ENCODE measurements at regions not wholly inside any gene's neighbourhood (a gene's known extent, or its start where the extent isn't known, plus 50 kb on each side); places are given as distances from the start of the nearest gene placed in this dataset.
A peak's percentile ranks its signal among the peaks of the same experiment; 100 is the strongest.

DNA sequence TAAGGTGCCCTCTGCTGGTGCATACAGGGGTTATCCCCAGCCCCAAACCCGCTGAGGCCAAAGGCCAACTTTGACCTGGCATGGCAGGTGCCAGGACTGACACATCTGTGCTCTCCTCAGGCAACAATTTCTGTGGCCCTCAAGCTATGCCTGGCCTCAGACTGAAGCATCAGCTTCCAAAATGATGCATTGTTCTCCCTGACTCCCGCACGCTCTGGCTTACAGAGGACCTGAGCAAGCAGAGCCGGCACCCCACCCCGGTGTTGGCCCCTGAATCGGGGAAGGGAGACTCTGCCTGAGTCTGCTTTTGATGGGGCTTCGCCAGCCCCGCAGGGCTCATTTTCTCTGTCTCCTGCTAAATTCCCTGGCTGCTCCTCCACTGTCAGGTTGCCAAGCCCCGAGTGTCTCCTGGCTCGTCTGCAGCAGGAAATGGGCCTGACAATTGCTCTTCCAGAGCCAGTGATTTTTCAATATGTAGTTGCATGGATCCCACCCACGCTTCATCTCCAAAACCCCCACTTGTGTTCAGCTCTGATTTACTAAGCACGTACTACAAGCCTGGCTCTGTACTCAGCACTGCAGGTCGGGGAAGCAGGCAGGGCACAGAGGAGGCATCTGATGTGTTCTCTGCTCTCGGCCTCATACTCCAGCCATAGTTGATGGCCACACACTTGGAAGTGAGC, 126.1 kb downstream of the SLC38A6 start:
- no peaks in the 10 kb centered on the region for H3K79me2 ChIP-seq (ENCODE audit: control insufficient read depth, insufficient read depth, low read length, poor library complexity)
- H3K14ac ChIP-seq (ENCODE audit: low read length), result no peak overlapping the region
- no peak overlapping the region for H2BK5ac ChIP-seq (ENCODE audit: low read depth, low read length, poor library complexity)
- H3K4me2 ChIP-seq (ENCODE audit: low read length), result no peak overlapping the region
- no peak overlapping the region for H4K8ac ChIP-seq (ENCODE audit: low read depth, low read length)
- peaks cover 16% of the 10 kb centered on the region for H3K79me1 ChIP-seq (ENCODE audit: low read length)
- no peak overlapping the region for H2BK120ac ChIP-seq (ENCODE audit: insufficient read depth, low read length, poor library complexity)
- no peak for DNase-seq
- H3K27ac ChIP-seq (ENCODE audit: low read depth, low read length), result no peak overlapping the region
- no peak overlapping the region for H3K9ac ChIP-seq (ENCODE audit: low read length)
- H2AK5ac ChIP-seq (ENCODE audit: low read length), result no peak overlapping the region
- H3K4me3 ChIP-seq (ENCODE audit: low read depth, low read length), result no peak overlapping the region
- peaks cover 20 to 21% of the 10 kb centered on the region in 2 experiments for H3K4me1 ChIP-seq (ENCODE audit: control insufficient read depth in 1 of 2, insufficient read depth in 2 of 2, low read length in 2 of 2)
- no peak overlapping the region for H3K4ac ChIP-seq (ENCODE audit: low read depth, low read length)
- no peak overlapping the region for H3K18ac ChIP-seq (ENCODE audit: low read length)
- no peaks in the 10 kb centered on the region for H3K9me3 ChIP-seq (ENCODE audit: insufficient read depth, low read depth, low read length)
- WGBS (ENCODE audit: extremely low coverage, insufficient coverage, insufficient read length), result no CpG with 5 or more reads among the region's 14 CpGs
- H3K36me3 ChIP-seq (ENCODE audit: control insufficient read depth in 1 of 2, insufficient read depth in 2 of 2, low read length in 2 of 2), result no peaks in the 10 kb centered on the region
- H3K27me3 ChIP-seq (ENCODE audit: insufficient read depth, low read length), result no peaks in the 10 kb centered on the region
- no peak overlapping the region for H4K12ac ChIP-seq (ENCODE audit: low read depth, low read length)
- H2AFZ ChIP-seq (ENCODE audit: insufficient read depth, low read length, poor library complexity), result no peak overlapping the region
- no peak overlapping the region for H4K91ac ChIP-seq (ENCODE audit: low read depth, low read length)
- H3K23ac ChIP-seq (ENCODE audit: low read length), result no peak overlapping the region
- H2BK12ac ChIP-seq (ENCODE audit: low read length), result no peak overlapping the region

DNA sequence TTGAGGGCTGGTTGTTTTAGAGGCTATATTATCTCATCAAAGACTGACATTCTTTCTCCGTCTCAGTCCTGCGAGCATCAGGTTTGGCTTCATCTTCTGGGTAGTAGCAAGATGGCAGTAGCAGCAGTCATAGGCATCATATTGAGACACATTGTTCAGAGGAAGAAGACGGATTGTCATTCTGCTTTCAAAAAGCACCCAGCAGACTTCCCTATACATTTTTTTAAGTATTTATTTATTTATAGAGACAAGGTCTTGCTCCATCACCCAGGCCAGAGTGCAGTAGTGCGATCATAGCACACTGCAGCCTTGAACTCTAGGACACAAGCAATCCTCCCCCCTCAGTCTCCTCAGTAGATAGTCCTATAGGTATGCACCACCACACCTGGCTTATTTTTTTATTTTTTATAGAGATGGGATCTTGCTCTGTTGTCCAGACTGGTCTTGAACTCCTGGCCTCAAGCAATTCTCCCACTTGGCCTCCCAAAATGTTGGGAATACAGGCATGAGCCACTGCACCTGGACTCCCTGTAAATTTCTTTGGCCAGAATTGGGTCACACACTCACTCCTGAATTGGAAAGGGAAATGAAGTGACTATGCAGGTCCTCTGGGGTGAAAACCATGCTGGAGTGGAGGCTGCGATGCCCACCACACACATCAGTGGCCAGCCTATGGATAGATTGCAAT, 125.4 kb downstream of the SLC38A6 start:
- Histone ChIP-seq H3K4ac (ENCODE audit: low read depth, low read length) (no peak overlapping the region), H3K79me1 (ENCODE audit: low read length) (peaks cover 16% of the 10 kb centered on the region), H3K23ac (ENCODE audit: low read length) (no peak overlapping the region), H2BK12ac (ENCODE audit: low read length) (no peak overlapping the region), H3K4me3 (ENCODE audit: low read depth, low read length) (no peak overlapping the region), H2AFZ (ENCODE audit: insufficient read depth, low read length, poor library complexity) (no peak overlapping the region), H3K27ac (ENCODE audit: low read depth, low read length) (no peak overlapping the region), H2BK120ac (ENCODE audit: insufficient read depth, low read length, poor library complexity) (no peak overlapping the region), H4K12ac (ENCODE audit: low read depth, low read length) (no peak overlapping the region), H3K79me2 (ENCODE audit: control insufficient read depth, insufficient read depth, low read length, poor library complexity) (no peaks in the 10 kb centered on the region), H3K4me1 (ENCODE audit: control insufficient read depth in 1 of 2, insufficient read depth in 2 of 2, low read length in 2 of 2) (peaks cover 20 to 21% of the 10 kb centered on the region in 2 experiments), H3K36me3 (ENCODE audit: control insufficient read depth in 1 of 2, insufficient read depth in 2 of 2, low read length in 2 of 2) (no peaks in the 10 kb centered on the region), H3K18ac (ENCODE audit: low read length) (no peak overlapping the region), H3K9me3 (ENCODE audit: insufficient read depth, low read depth, low read length) (no peaks in the 10 kb centered on the region), H4K91ac (ENCODE audit: low read depth, low read length) (no peak overlapping the region), H2BK5ac (ENCODE audit: low read depth, low read length, poor library complexity) (no peak overlapping the region), H3K4me2 (ENCODE audit: low read length) (no peak overlapping the region), H3K27me3 (ENCODE audit: insufficient read depth, low read length) (no peaks in the 10 kb centered on the region), H2AK5ac (ENCODE audit: low read length) (no peak overlapping the region), H4K8ac (ENCODE audit: low read depth, low read length) (no peak overlapping the region), H3K9ac (ENCODE audit: low read length) (no peak overlapping the region), H3K14ac (ENCODE audit: low read length) (no peak overlapping the region)
- no peak for DNase-seq
- no CpG with 5 or more reads among the region's 5 CpGs for WGBS (ENCODE audit: extremely low coverage, insufficient coverage, insufficient read length)

DNA sequence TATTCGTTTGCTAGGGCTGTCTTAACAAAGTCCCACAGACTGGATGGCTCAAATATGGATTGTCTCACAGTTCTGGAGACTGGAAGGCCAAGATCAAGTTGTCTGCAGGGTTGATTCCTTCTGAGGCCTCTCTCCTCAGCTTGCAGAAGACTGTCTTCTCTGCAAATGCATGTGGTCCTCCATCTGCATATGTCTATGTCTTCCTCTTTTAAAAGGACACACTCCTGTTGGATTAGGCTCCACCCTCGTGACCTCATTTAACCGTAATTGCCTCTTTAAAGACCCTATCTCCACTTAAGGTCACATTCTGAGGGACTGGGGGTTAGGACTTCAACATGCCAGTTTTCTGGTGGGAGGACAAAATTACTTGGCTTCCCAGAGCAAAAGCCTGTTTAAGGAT, 123.3 kb downstream of the SLC38A6 start:
- H4K12ac ChIP-seq (ENCODE audit: low read depth, low read length), result no peak overlapping the region
- peak overlapping the region; percentile 35 for H3K4me2 ChIP-seq (ENCODE audit: low read length)
- peak overlapping the region; percentile 87 for H2BK12ac ChIP-seq (ENCODE audit: low read length)
- H4K8ac ChIP-seq (ENCODE audit: low read depth, low read length), result peak overlapping the region; percentile 64
- no CpG with 5 or more reads among the region's 3 CpGs for WGBS (ENCODE audit: extremely low coverage, insufficient coverage, insufficient read length)
- peak overlapping the region; percentile 9 for H2AK5ac ChIP-seq (ENCODE audit: low read length)
- H2AFZ ChIP-seq (ENCODE audit: insufficient read depth, low read length, poor library complexity), result no peak overlapping the region
- no peak overlapping the region for H3K9ac ChIP-seq (ENCODE audit: low read length)
- no peak overlapping the region for H3K14ac ChIP-seq (ENCODE audit: low read length)
- H2BK5ac ChIP-seq (ENCODE audit: low read depth, low read length, poor library complexity), result peak overlapping the region; percentile 5
- H3K27ac ChIP-seq (ENCODE audit: low read depth, low read length), result peak overlapping the region; percentile 69
- H3K23ac ChIP-seq (ENCODE audit: low read length), result no peak overlapping the region
- H4K91ac ChIP-seq (ENCODE audit: low read depth, low read length), result peak overlapping the region; percentile 50
- H3K4me3 ChIP-seq (ENCODE audit: low read depth, low read length), result no peak overlapping the region
- H3K79me2 ChIP-seq (ENCODE audit: control insufficient read depth, insufficient read depth, low read length, poor library complexity), result no peaks in the 10 kb centered on the region
- peaks cover 20 to 21% of the 10 kb centered on the region in 2 experiments for H3K4me1 ChIP-seq (ENCODE audit: control insufficient read depth in 1 of 2, insufficient read depth in 2 of 2, low read length in 2 of 2)
- no peaks in the 10 kb centered on the region for H3K27me3 ChIP-seq (ENCODE audit: insufficient read depth, low read length)
- no peaks in the 10 kb centered on the region for H3K36me3 ChIP-seq (ENCODE audit: control insufficient read depth in 1 of 2, insufficient read depth in 2 of 2, low read length in 2 of 2)
- peak overlapping the region; percentile 2 for H2BK120ac ChIP-seq (ENCODE audit: insufficient read depth, low read length, poor library complexity)
- no peaks in the 10 kb centered on the region for H3K9me3 ChIP-seq (ENCODE audit: insufficient read depth, low read depth, low read length)
- DNase-seq, result no peak
- H3K18ac ChIP-seq (ENCODE audit: low read length), result no peak overlapping the region
- peaks cover 16% of the 10 kb centered on the region for H3K79me1 ChIP-seq (ENCODE audit: low read length)
- H3K4ac ChIP-seq (ENCODE audit: low read depth, low read length), result peak overlapping the region; percentile 0

GRCh38 chr14:61103541-61104339, 122.7 kb downstream of the SLC38A6 start:
- peak overlapping the region; percentile 62 for H3K18ac ChIP-seq (ENCODE audit: low read length)
- peak overlapping the region; percentile 50 for H2AFZ ChIP-seq (ENCODE audit: insufficient read depth, low read length, poor library complexity)
- peak overlapping the region; percentile 44 for H2AK5ac ChIP-seq (ENCODE audit: low read length)
- H4K12ac ChIP-seq (ENCODE audit: low read depth, low read length), result peak overlapping the region; percentile 52
- H3K9ac ChIP-seq (ENCODE audit: low read length), result no peak overlapping the region
- no peaks in the 10 kb centered on the region for H3K79me2 ChIP-seq (ENCODE audit: control insufficient read depth, insufficient read depth, low read length, poor library complexity)
- no peak overlapping the region for H3K23ac ChIP-seq (ENCODE audit: low read length)
- H3K27me3 ChIP-seq (ENCODE audit: insufficient read depth, low read length), result no peaks in the 10 kb centered on the region
- H4K8ac ChIP-seq (ENCODE audit: low read depth, low read length), result peak overlapping the region; percentile 66
- H3K4ac ChIP-seq (ENCODE audit: low read depth, low read length), result no peak overlapping the region
- H2BK120ac ChIP-seq (ENCODE audit: insufficient read depth, low read length, poor library complexity), result peak overlapping the region; percentile 82
- peaks cover 16% of the 10 kb centered on the region for H3K79me1 ChIP-seq (ENCODE audit: low read length)
- peak overlapping the region; percentile 62 for H3K14ac ChIP-seq (ENCODE audit: low read length)
- peak overlapping the region; percentile 79 for H2BK5ac ChIP-seq (ENCODE audit: low read depth, low read length, poor library complexity)
- peak overlapping the region; percentile 69 for H3K27ac ChIP-seq (ENCODE audit: low read depth, low read length)
- H3K4me2 ChIP-seq (ENCODE audit: low read length), result peak overlapping the region; percentile 52
- DNase-seq, result peak; percentile 33 to 52
- peak overlapping the region; percentile 94 for H2BK12ac ChIP-seq (ENCODE audit: low read length)
- no peaks in the 10 kb centered on the region for H3K36me3 ChIP-seq (ENCODE audit: control insufficient read depth in 1 of 2, insufficient read depth in 2 of 2, low read length in 2 of 2)
- H4K91ac ChIP-seq (ENCODE audit: low read depth, low read length), result peak overlapping the region; percentile 82
- H3K9me3 ChIP-seq (ENCODE audit: insufficient read depth, low read depth, low read length), result no peaks in the 10 kb centered on the region
- no CpG with 5 or more reads among the region's 11 CpGs for WGBS (ENCODE audit: extremely low coverage, insufficient coverage, insufficient read length)
- H3K4me1 ChIP-seq (ENCODE audit: control insufficient read depth in 1 of 2, insufficient read depth in 2 of 2, low read length in 2 of 2), result peaks cover 20 to 21% of the 10 kb centered on the region in 2 experiments
- no peak overlapping the region for H3K4me3 ChIP-seq (ENCODE audit: low read depth, low read length)

Data from trophoblast cell (in vitro differentiated cells and primary cell).